ENCODE measurements at regions not wholly inside any gene's neighbourhood (a gene's known extent, or its start where the extent isn't known, plus 50 kb on each side); places are given as distances from the start of the nearest gene placed in this dataset.
A peak's percentile ranks its signal among the peaks of the same experiment; 100 is the strongest.

GRCh38 chr10:69721690-69722310, 79.9 kb upstream of the COL13A1 start:
- no peaks in the 10 kb centered on the region for H3K27me3 ChIP-seq (replicated peaks)
- peak; percentile 42 for DNase-seq
- no peaks in the 10 kb centered on the region for H3K36me3 ChIP-seq (replicated peaks)
- H3K4me3 ChIP-seq (ENCODE audit: low read depth, low read length): no peak overlapping the region
- TF ChIP-seq CTCF (IDR thresholded peaks at IDR 0.05; ENCODE audit: low read depth, low read length, missing control alignments): no peak
- in situ Hi-C loops (cut with HindIII; ENCODE audit: low pct_ligation_motif_present, low sequenced_read_pairs): no loop called here
- no peak overlapping the region for H3K27ac ChIP-seq

- in situ Hi-C loops (cut with HindIII; ENCODE audit: low pct_ligation_motif_present, low sequenced_read_pairs): no loop called here
- DNase-seq: no peak
- Histone ChIP-seq H3K36me3 (replicated peaks) (no peaks in the 10 kb centered on the region), H3K4me3 (ENCODE audit: low read depth, low read length) (no peak overlapping the region), H3K27me3 (replicated peaks) (no peaks in the 10 kb centered on the region), H3K27ac (no peak overlapping the region)
- no peak for TF ChIP-seq CTCF (IDR thresholded peaks at IDR 0.05; ENCODE audit: low read depth, low read length, missing control alignments)
Observed at GRCh38 chr10:69723653-69724052, 78.1 kb upstream of the COL13A1 start.

GRCh38 chr10:69726850-69727249, 74.9 kb upstream of the COL13A1 start:
- Histone ChIP-seq H3K27ac (no peak overlapping the region), H3K27me3 (replicated peaks) (no peaks in the 10 kb centered on the region), H3K36me3 (replicated peaks) (no peaks in the 10 kb centered on the region), H3K4me3 (ENCODE audit: low read depth, low read length) (no peak overlapping the region)
- in situ Hi-C loops (cut with HindIII; ENCODE audit: low pct_ligation_motif_present, low sequenced_read_pairs): no loop called here
- no peak for TF ChIP-seq CTCF (IDR thresholded peaks at IDR 0.05; ENCODE audit: low read depth, low read length, missing control alignments)
- DNase-seq: no peak

- no peak overlapping the region for H3K27ac ChIP-seq
- DNase-seq: peak; percentile 48
- no peaks in the 10 kb centered on the region for H3K27me3 ChIP-seq (replicated peaks)
- no peak overlapping the region for H3K4me3 ChIP-seq (ENCODE audit: low read depth, low read length)
- H3K36me3 ChIP-seq (replicated peaks): no peaks in the 10 kb centered on the region
- in situ Hi-C loops (cut with HindIII; ENCODE audit: low pct_ligation_motif_present, low sequenced_read_pairs): no loop called here
- no peak for TF ChIP-seq CTCF (IDR thresholded peaks at IDR 0.05; ENCODE audit: low read depth, low read length, missing control alignments)
Observed at GRCh38 chr10:69728335-69728870, 73.3 kb upstream of the COL13A1 start.

GRCh38 chr10:69729326-69730048, 72.2 kb upstream of the COL13A1 start:
- no peak overlapping the region for H3K4me3 ChIP-seq (ENCODE audit: low read depth, low read length)
- in situ Hi-C loops (cut with HindIII; ENCODE audit: low pct_ligation_motif_present, low sequenced_read_pairs): no loop called here
- no peak for DNase-seq
- no peaks in the 10 kb centered on the region for H3K27me3 ChIP-seq (replicated peaks)
- no peak overlapping the region for H3K27ac ChIP-seq
- H3K36me3 ChIP-seq (replicated peaks): no peaks in the 10 kb centered on the region
- no peak for TF ChIP-seq CTCF (IDR thresholded peaks at IDR 0.05; ENCODE audit: low read depth, low read length, missing control alignments)
